ENCODE measurements at regions not wholly inside any gene's neighbourhood (a gene's known extent, or its start where the extent isn't known, plus 50 kb on each side); places are given as distances from the start of the nearest gene placed in this dataset.

- TF ChIP-seq CTCF (IDR thresholded peaks at IDR 0.05) (no peak), POLR2A (IDR thresholded peaks at IDR 0.05) (no peak)
These were observed 190.1 kb upstream of the E2F8 start for GRCh38 chr11:19430754-19431398.

Measured in breast epithelium (tissue), 3 donors.